ENCODE measurements at regions not wholly inside any gene's neighbourhood (a gene's known extent, or its start where the extent isn't known, plus 50 kb on each side); places are given as distances from the start of the nearest gene placed in this dataset.

- Histone ChIP-seq H3K27ac (ENCODE audit: insufficient read depth, low read depth, low read length) (no peak overlapping the region), H3K4me2 (ENCODE audit: insufficient read depth, low read length) (no peak overlapping the region), H3K9me1 (replicated peaks; ENCODE audit: control insufficient read depth, extremely low read depth, insufficient read depth, low read length) (no peaks in the 10 kb centered on the region), H3K36me3 (ENCODE audit: control insufficient read depth in 2 of 2, extremely low read depth in 1 of 2, insufficient read depth in 2 of 2, low read length in 2 of 2) (no peaks in the 10 kb centered on the region), H3K4me1 (ENCODE audit: control insufficient read depth, extremely low read depth, insufficient read depth, low read length) (no peaks in the 10 kb centered on the region), H2AFZ (ENCODE audit: low read depth, low read length) (no peak overlapping the region), H3K27me3 (ENCODE audit: control insufficient read depth in 2 of 2, insufficient read depth in 2 of 2, low read length in 2 of 2) (no peaks in the 10 kb centered on the region), H4K20me1 (replicated peaks; ENCODE audit: control insufficient read depth, extremely low read depth, insufficient read depth, low read length) (no peaks in the 10 kb centered on the region), H3K9ac (replicated peaks; ENCODE audit: extremely low read depth, insufficient read depth, low read length) (no peak overlapping the region), H3K9me3 (replicated peaks; ENCODE audit: control insufficient read depth, insufficient read depth, low read length) (no peaks in the 10 kb centered on the region), H3K79me2 (ENCODE audit: control insufficient read depth, insufficient read depth, low read length) (no peaks in the 10 kb centered on the region), H3K4me3 (replicated peaks in 1 of 3; ENCODE audit: insufficient read depth in 1 of 3, low read depth in 1 of 3, low read length in 3 of 3) (no peak overlapping the region)
- BruUV-seq (replicated peaks), result no TSS peak
- dilution Hi-C loops (cut with MboI; ENCODE audit: extremely low pct_ligation_motif_present, low sequenced_read_pairs) (no loop called here), intact Hi-C loops (cut with micrococcal nuclease) (no loop called here)
- no peak for DNase-seq (ENCODE audit: low read depth, low spot score)
- ChIA-PET POLR2A (no interaction called here), CTCF (no interaction called here)
- no peak for TF ChIP-seq FOS (IDR thresholded peaks at IDR 0.05; ENCODE audit: borderline replicate concordance, insufficient read depth, low read length)
- no peak for TF ChIP-seq POLR2A (IDR thresholded peaks at IDR 0.05; ENCODE audit: low read depth, low read length)
- TF ChIP-seq, protein P1, sequence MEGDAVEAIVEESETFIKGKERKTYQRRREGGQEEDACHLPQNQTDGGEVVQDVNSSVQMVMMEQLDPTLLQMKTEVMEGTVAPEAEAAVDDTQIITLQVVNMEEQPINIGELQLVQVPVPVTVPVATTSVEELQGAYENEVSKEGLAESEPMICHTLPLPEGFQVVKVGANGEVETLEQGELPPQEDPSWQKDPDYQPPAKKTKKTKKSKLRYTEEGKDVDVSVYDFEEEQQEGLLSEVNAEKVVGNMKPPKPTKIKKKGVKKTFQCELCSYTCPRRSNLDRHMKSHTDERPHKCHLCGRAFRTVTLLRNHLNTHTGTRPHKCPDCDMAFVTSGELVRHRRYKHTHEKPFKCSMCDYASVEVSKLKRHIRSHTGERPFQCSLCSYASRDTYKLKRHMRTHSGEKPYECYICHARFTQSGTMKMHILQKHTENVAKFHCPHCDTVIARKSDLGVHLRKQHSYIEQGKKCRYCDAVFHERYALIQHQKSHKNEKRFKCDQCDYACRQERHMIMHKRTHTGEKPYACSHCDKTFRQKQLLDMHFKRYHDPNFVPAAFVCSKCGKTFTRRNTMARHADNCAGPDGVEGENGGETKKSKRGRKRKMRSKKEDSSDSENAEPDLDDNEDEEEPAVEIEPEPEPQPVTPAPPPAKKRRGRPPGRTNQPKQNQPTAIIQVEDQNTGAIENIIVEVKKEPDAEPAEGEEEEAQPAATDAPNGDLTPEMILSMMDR (IDR thresholded peaks at IDR 0.05; ENCODE audit: extremely low read depth in 1 of 2, insufficient read depth in 1 of 2, low read depth in 1 of 2, low read length in 2 of 2), result no peak
- TF ChIP-seq JUN (IDR thresholded peaks at IDR 0.05; ENCODE audit: borderline replicate concordance, insufficient read depth, insufficient read length, low read depth), result no peak
- no peak for TF ChIP-seq MYC (IDR thresholded peaks at IDR 0.05; ENCODE audit: low read depth, low read length)
- TF ChIP-seq GATA2 (IDR thresholded peaks at IDR 0.05; ENCODE audit: insufficient read depth, insufficient read length, low read depth, low read length), result no peak
- no peak for TF ChIP-seq EZH2 (IDR thresholded peaks at IDR 0.05; ENCODE audit: borderline replicate concordance, low read depth, low read length, severe bottlenecking)
- FAIRE-seq, result no peak
These were observed 539.6 kb upstream of the LRRC4C start for GRCh38 chr11:41999066-41999465.

- POLR2A ChIA-PET, result no interaction called here
- no peak for FAIRE-seq
These were observed 544.3 kb upstream of the LRRC4C start for GRCh38 chr11:42003801-42004200.

More at GRCh38 chr11:42003801-42004200, 544.3 kb upstream of the LRRC4C start:
- Histone ChIP-seq H3K27ac (ENCODE audit: insufficient read depth, low read depth, low read length) (no peak overlapping the region), H4K20me1 (replicated peaks; ENCODE audit: control insufficient read depth, extremely low read depth, insufficient read depth, low read length) (no peaks in the 10 kb centered on the region), H3K36me3 (ENCODE audit: control insufficient read depth in 2 of 2, extremely low read depth in 1 of 2, insufficient read depth in 2 of 2, low read length in 2 of 2) (no peaks in the 10 kb centered on the region), H3K27me3 (ENCODE audit: control insufficient read depth in 2 of 2, insufficient read depth in 2 of 2, low read length in 2 of 2) (no peaks in the 10 kb centered on the region), H3K4me2 (ENCODE audit: insufficient read depth, low read length) (no peak overlapping the region), H3K4me3 (replicated peaks in 1 of 3; ENCODE audit: insufficient read depth in 1 of 3, low read depth in 1 of 3, low read length in 3 of 3) (no peak overlapping the region), H3K4me1 (ENCODE audit: control insufficient read depth, extremely low read depth, insufficient read depth, low read length) (no peaks in the 10 kb centered on the region), H3K9ac (replicated peaks; ENCODE audit: extremely low read depth, insufficient read depth, low read length) (no peak overlapping the region), H3K9me3 (replicated peaks; ENCODE audit: control insufficient read depth, insufficient read depth, low read length) (no peaks in the 10 kb centered on the region), H2AFZ (ENCODE audit: low read depth, low read length) (no peak overlapping the region), H3K9me1 (replicated peaks; ENCODE audit: control insufficient read depth, extremely low read depth, insufficient read depth, low read length) (no peaks in the 10 kb centered on the region), H3K79me2 (ENCODE audit: control insufficient read depth, insufficient read depth, low read length) (no peaks in the 10 kb centered on the region)
- intact Hi-C loops (cut with micrococcal nuclease) (no loop called here), dilution Hi-C loops (cut with MboI; ENCODE audit: extremely low pct_ligation_motif_present, low sequenced_read_pairs) (no loop called here)
- TF ChIP-seq POLR2AphosphoS5 (IDR thresholded peaks at IDR 0.05; ENCODE audit: insufficient read depth, low read depth, low read length) (no peak), GATA2 (IDR thresholded peaks at IDR 0.05; ENCODE audit: insufficient read depth, insufficient read length, low read depth, low read length) (no peak), FOS (IDR thresholded peaks at IDR 0.05; ENCODE audit: borderline replicate concordance, insufficient read depth, low read length) (no peak)
- CTCF ChIA-PET, result no interaction called here
- no peak for DNase-seq (ENCODE audit: low read depth, low spot score)
- BruUV-seq (replicated peaks), result no TSS peak

All from endothelial cell of umbilical vein (primary cell).